GM18508 (cell line): ENCODE measurements at regions not wholly inside any gene's neighbourhood (a gene's known extent, or its start where the extent isn't known, plus 50 kb on each side); places are given as distances from the start of the nearest gene placed in this dataset.

Source experiments
- ATAC-seq: cut with Tn5 transposase; IDR thresholded peaks from one replicate; pipeline ENCODE4 v1.9.1; 2021; ENCODE audit warnings: moderate number of reproducible peaks; ENCODE audit not compliant: insufficient read depth, unreplicated experiment

DNA sequence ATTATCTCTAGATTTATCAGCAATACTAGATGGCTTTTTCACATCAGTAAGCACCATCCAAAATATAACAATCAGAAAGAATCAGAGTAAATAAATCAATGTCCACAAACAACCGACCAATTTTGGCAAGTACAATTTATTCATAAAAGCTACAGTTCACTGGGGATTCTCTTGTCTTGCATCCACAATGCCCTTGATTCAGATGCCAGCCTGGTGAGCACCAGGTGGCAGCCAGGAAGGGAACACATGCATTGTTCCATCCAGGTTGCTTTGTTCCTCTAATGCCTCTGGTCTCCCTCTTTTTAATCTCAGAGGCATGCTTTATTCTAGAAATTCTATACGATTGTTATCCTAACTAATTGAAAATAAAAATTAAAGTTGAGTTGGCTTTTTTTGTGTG lies 242.1 kb upstream of the KIRREL3 start:
- ATAC-seq, result no peak

DNA sequence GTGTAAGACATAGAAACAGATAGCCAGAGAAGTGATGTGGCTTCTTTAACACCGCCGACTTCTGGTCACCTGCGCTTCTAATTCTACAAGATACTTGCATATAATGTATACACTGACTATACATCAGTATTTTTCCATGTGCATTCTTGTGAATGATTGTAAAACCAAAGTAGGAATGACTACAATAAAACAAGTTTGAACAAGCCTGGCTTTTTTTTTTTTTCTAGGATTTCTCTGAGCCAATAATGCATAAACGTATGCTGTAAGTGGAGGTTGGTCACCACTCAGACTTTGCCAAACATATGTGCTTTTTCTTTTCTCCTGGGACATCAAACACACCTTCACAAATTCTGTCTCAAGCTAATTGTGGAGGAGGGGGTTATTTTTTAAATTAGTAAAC lies 237.8 kb upstream of the KIRREL3 start:
- no peak for ATAC-seq

GRCh38 chr11:127236776-127237175 lies 236.2 kb upstream of the KIRREL3 start:
- no peak for ATAC-seq

DNA sequence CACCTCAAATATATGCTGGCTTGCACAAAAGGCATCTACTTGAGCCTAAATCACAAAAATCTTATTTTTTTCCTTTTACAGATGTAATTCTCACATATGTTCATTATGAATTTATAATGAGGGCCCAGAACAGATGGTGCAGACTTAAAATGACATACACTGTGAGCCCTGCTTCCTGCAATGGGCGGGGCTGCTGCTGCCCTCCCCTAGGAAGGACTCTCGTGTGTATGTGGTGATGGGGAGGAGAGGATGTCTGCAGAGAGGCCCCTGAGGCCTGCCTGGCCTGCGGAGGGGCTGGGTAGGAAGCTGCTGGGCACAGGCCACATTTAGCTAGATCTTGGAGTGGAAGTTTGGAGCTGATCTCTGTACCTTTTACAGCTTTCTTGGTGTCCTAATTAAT lies 233.4 kb upstream of the KIRREL3 start:
- ATAC-seq, result no peak

DNA sequence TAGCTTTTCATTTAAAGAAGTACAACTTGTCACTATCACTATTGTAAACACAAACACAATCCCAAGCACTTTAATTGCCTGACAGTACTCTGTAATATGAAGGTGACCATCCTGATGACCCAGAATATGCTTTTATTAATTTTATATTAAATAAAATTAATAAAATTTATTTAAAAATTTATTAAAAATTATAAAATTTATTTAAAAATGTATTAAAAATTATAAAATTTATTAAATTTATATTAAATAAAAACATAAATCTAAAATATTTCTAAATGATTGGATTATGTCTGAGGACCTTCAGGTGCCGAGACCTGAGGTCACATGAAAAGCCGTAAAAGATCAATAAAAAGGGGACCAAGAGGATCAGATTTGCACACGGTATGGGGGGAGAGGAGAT lies 229.8 kb upstream of the KIRREL3 start:
- no peak for ATAC-seq

DNA sequence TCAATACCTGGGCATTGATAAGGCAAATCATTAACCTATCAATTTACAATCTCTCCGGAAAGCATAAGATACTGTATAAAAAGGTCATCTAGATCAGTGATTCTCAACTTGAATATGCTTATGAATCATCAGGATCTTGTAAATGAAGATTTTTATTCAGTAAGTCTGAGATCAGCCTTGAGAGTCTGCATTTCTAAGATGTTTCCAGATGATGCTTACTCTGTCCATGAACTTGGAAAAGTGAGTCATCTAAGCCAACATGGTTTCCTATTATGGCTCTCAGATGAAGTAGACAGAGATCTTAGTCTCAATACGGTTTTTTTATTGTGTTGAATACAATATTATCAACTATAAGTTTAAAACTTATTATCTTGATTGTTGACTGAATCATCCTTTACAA lies 226.4 kb upstream of the KIRREL3 start:
- ATAC-seq, result no peak

DNA sequence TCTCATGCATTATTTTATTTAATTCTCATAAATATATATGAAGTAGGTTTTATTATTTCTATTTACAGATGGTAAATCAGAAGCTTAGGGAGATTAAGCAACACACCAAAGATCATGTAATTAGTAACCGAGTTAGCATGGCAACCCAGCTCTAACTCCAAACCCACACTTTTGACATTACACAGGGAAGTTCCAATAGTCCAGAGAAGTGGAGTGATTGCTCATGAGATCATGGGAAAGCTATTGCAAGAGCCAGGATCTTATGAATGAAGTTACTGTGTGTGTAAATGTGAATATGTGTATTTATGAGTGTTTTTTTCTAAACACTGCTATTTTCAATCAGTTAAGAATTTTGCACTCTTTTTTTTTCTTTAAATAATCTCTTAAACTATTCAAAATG lies 225.8 kb upstream of the KIRREL3 start:
- no peak for ATAC-seq

- no peak for ATAC-seq
Measured at GRCh38 chr11:127225619-127226018, 225.0 kb upstream of the KIRREL3 start.

DNA sequence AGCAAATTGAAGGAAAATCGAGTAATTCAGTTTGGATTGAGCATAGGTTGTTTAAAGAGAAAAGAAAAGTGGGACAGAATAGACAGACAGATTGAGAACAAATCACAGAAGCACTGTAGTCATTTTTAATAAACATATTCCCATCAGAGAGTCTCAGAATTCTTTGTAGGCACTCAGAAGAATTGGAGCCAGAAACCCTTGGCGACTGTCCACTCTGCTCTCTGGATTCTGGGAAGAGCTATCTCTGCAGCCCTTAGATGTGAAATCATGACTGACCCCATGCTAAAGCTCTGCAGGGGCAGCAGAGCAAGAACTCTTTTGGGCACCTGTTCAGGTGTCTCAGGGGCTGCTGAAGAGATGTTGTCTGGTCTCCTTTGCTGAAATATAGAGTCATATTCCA lies 223.7 kb upstream of the KIRREL3 start:
- ATAC-seq, result no peak

DNA sequence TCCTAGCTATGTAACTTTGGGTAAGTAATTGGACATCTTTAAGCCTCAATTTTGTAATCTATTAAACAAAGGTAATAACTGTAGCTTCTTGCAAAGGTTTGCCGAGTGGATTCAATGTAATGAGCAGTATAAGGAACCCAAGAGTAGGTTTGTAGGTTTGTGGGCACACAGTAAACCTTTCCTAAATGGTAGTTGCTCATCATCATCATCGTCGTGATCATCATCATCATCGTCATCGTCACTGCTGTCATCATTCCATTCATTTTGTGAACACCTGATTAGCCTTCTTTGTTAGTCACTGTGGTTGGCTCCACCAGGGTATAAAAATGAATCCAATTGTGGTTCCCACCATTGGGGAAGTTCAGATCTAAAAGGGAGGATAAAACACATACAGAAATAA lies 223.1 kb upstream of the KIRREL3 start:
- no peak for ATAC-seq

- no peak for ATAC-seq
Measured at GRCh38 chr11:127223026-127223425, 222.5 kb upstream of the KIRREL3 start.

DNA sequence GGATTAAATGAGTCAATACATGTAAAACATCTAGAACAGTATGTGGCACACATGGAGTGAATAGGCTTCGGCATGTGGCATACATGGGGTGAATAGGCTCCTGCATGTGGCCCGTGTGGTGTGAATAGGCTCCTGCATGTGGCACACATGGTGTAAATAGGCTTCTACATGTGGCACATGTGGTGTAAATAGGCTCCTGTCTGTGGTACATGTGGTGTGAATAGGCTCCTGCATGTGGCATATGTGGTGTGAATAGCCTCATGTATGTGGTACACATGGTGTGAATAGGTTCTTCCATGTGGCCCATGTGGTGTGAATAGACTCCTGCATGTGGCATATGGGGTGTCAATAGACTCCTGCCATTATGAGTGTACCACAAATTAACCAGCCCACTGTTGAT lies 219.1 kb upstream of the KIRREL3 start:
- no peak for ATAC-seq

DNA sequence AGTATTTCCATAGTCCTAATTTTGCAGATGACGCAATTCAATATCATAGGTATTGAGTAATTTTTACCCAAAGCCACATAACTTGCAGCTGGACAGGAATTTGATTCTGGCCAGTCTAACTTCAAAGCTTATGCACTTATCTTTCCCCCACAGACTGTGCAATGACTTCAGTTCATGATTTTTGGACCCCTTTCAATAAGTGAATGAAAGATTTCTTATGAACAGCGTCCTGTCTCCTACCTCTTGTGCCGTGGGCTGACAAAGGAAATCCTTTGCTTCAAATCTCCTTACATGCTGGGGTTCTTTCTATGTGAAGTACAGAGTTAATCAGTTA lies 217.7 kb upstream of the KIRREL3 start:
- ATAC-seq, result no peak

DNA sequence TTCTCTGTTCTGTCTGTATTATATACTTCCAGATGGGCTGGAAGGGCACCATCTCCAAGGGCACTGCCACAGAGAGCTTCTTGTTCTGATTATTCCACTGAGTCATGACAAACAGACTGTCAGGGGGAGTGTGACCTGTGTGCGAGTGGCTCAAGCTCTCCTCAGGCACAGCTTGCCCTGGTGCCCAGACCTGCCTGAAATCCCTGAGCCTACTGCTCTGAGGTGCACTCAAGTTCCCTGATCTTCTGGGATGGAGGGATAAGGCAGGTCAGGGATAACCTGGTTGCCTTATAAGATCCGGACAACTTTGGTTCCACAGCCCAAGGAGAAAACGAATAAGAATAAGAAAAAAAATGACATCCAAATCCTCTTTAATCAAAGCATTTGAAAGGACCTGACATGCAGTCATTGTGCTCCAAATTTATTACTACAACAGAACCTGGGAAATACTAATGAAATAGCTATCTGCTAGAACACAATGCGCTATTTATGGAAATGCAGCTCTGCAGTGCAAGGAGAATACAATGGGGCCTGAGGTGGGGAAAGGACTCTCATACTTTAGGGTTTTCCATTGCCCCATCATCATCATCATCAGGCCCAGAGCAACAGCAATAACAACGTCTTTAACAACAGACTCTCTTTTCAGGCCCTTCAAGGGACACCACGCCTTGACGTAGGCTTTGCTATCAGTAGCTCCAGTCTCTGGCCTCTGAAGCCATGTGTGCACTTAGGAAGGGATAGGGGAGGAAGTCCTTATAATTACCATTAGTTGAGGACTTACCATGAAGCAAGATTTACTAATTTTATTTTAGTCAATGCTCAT lies 217.1 kb upstream of the KIRREL3 start:
- no peak for ATAC-seq

- ATAC-seq, result no peak
Measured at GRCh38 chr11:127205688-127206217, 205.2 kb upstream of the KIRREL3 start.

DNA sequence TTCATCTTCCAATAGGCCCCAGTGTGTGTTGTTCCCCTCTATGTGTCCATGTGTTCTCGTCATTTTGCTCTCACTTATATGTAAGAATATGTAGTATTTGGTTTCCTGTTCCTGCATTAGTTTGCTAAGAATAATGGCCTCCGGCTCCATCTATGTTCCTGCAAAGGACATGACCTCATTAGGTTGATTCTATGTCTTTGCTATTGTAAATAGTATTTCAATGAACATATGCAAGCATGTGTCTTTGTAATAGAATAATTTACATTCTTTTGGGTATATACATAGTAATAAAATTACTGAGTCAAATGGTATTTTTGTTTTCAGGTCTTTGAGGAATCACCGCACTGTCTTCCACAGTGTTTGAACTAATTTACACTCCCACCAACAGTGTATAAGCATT lies 202.9 kb upstream of the KIRREL3 start:
- no peak for ATAC-seq

GRCh38 chr11:127202105-127202504 lies 201.5 kb upstream of the KIRREL3 start:
- no peak for ATAC-seq

GRCh38 chr11:127199306-127199801 lies 198.8 kb upstream of the KIRREL3 start:
- ATAC-seq, result no peak

- no peak for ATAC-seq
Measured at GRCh38 chr11:127195501-127196120, 195.0 kb upstream of the KIRREL3 start.

GRCh38 chr11:127194521-127194920 lies 194.0 kb upstream of the KIRREL3 start:
- no peak for ATAC-seq

GRCh38 chr11:127193950-127194349 lies 193.4 kb upstream of the KIRREL3 start:
- no peak for ATAC-seq

DNA sequence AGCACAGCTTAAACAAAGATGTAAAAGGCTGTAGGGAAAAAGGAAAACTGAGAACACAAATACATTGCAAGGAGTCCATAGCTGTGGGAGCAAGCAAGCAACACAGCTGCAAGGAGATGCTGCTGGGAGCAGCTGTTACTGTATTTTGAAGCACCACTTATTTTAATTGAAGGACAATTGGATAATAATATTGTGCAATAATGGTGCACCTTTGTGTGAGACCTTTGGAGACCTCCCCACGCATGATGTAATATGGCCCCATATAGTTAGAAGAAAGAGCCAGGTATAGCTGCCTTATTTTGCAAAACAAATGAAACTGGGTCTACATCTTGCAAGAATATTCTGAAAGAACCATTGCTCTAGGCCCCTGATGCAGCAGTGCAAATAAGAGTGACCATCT lies 191.1 kb upstream of the KIRREL3 start:
- no peak for ATAC-seq
